ENCODE measurements at regions not wholly inside any gene's neighbourhood (a gene's known extent, or its start where the extent isn't known, plus 50 kb on each side); places are given as distances from the start of the nearest gene placed in this dataset.

GRCh38 chr14:38311655-38312054 is 55.8 kb upstream of the CLEC14A start:
- H3K4me3 ChIP-seq (ENCODE audit: low read length), result no peak overlapping the region
- no peak for DNase-seq (ENCODE audit: low read depth)
- no peak for TF ChIP-seq CTCF (IDR thresholded peaks at IDR 0.05; ENCODE audit: insufficient read depth, low read depth, low read length, missing control alignments)

DNA sequence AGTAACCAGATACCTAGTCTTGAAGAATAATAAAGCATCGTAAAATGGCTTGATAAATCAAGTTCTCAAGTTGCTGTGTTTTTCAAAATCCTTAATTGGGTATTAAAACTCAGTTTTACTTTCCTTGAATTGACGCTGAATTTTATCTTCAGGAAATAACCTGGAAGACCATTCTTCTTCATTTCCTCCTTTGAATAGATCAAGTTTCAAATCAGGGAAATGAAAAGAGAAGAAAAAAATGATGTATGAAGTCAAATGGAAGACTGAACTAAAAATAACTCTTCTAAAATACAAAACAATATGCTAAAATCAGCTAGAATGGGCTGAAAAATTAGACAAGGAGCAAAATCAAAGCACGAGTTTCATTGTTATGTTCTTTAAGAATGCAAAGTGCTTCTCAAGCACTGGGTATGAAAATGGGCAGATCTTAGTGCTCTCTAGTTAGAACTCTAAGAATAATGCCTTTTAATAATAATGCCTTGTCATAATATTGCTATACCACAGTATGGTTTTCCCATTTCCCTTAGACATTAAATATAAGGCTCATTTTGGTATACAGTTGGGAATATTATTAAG is 54.6 kb upstream of the CLEC14A start:
- no peak for TF ChIP-seq CTCF (IDR thresholded peaks at IDR 0.05; ENCODE audit: insufficient read depth, low read depth, low read length, missing control alignments)
- no peak for DNase-seq (ENCODE audit: low read depth)
- H3K4me3 ChIP-seq (ENCODE audit: low read length), result no peak overlapping the region

DNA sequence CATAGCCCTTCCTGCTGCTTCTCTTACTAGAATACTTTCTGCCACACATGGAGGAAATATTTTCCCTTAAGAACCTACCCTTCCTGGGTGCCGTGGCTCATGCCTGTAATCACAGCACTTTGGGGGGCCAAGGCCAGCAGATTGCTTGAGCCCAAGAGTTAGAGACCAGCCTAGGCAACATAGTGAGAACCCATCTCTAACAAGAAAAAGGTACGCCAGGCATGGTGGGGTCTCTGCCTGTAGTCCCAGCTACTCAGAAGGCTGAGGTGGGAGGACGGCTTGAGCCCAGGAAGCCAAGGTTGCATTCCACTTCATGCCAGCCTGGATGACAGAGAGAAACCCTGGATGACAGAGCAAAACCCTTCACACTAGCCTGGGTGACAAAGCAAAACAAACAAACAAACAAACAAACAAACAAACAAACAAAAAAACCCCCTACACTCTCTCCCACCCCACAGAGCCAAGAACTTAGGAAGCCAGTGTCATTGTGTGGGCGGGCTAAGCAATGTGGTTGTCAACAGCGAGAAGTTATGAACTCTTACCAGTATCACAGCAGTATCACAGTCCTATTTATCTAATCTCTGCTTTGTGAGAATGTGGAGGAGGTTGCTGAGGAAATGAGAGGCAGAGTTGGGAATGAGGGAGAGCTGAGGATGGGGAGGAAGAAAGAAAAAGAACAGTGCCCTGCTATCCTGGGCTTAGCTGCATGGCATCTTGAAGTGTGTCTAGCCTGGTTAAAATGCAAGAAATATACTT is 53.8 kb upstream of the CLEC14A start:
- no peak overlapping the region for H3K4me3 ChIP-seq (ENCODE audit: low read length)
- TF ChIP-seq CTCF (IDR thresholded peaks at IDR 0.05; ENCODE audit: insufficient read depth, low read depth, low read length, missing control alignments), result no peak
- no peak for DNase-seq (ENCODE audit: low read depth)
